ENCODE measurements at regions not wholly inside any gene's neighbourhood (a gene's known extent, or its start where the extent isn't known, plus 50 kb on each side); places are given as distances from the start of the nearest gene placed in this dataset.

DNA sequence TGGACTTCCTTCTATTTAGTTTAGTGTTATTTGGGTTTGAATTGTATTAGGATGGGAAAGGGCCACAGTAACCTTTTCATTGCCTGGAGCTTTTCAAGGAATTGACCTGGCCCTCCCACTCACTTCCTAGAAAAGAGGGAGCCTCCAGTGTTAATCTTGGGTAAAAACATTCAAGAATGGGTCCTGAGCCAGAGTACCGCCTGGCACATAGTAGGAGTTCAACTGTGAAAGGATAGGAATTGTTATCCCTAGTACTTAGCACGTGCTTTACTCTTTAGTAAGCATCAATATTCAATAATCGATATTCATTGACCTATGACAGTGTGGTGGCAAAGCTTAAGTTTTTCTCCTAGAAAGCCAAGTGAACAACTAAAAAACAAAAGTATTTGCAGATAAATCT, 179.9 kb downstream of the IRS1 start:
- DNase-seq: no peak

DNA sequence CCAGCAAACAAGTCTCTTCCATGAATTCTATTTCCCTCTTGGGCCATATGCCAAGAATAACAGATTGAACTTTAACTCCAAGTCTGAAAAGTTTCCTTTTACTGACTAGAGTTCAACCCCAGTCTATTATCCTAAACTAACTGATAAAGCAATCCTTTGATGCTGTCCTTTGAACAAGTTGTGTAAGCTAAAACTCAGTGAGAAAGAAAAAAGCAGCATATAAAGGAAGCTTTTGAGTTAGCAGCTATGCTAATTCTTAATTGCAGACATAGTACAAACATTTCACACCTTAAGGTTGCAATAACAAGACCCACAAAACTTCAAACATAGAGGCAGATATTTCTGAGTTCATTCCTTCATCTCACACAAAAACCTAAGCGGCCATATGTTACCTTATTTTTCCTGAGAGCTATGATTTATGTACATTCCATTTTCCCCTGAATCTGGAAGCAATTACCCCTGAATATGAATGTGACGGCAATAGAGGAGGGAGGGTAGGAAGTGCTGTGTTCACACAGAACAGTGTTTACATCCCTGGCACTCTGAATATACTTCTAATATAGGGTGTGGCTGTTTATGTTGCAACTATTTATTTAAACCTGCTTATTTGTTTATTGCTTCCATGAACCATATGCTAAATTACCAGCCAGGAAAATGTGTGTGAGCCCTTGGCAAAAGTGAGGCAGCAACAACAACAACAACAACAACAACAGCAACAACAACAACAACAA, 180.6 kb downstream of the IRS1 start:
- DNase-seq: no peak

DNA sequence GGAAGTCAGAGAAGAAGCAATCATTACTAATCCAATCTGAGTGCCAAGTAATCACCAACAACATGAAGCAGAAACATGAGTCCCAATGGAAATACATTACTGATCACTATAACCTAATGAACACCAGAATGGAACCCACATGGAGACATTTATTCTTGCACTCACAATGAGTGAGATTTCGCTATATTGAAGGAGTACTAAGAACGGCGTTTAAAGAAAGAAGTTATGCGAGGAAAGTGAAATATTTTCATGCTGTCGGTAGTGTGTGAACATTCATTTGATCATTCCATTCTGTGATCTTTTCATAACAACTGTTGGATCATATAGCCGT, 181.1 kb downstream of the IRS1 start:
- no peak for DNase-seq

DNA sequence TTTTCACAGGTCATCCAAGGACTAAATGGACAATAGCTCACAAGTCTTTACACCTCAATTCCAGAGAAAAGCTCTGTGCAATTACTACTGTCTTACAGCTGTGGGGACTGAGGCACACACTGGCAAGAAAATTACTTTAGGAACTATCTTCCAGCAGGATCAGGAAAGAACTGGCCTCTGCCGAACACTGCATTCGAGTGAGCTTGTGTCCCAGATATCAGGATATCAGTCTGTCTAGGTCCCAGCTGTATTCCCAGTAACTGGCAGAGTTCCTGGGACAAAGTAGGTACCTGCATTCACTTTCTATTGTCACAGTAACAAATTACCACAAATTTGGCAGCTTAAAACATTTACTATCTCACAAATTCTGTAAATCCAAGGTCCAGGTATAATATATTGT, 183.7 kb downstream of the IRS1 start:
- no peak for DNase-seq

DNA sequence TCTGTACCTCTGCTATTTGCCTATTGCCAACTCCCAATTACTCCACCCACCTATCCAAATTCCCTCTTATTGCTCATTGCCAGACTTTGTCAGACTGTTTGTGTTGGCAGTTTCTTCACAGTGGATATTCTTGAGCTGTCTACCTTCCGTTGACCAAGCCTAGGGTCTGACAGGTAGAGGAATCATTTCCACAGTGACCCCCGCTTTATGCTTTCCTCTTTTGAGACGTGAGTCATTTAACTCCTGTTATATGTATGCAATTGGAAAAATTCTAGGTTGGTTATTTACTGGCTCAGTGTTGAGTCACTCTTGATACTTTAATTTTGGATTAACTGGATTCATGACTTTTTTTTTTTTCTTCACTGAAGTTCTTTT, 187.7 kb downstream of the IRS1 start:
- no peak for DNase-seq

DNA sequence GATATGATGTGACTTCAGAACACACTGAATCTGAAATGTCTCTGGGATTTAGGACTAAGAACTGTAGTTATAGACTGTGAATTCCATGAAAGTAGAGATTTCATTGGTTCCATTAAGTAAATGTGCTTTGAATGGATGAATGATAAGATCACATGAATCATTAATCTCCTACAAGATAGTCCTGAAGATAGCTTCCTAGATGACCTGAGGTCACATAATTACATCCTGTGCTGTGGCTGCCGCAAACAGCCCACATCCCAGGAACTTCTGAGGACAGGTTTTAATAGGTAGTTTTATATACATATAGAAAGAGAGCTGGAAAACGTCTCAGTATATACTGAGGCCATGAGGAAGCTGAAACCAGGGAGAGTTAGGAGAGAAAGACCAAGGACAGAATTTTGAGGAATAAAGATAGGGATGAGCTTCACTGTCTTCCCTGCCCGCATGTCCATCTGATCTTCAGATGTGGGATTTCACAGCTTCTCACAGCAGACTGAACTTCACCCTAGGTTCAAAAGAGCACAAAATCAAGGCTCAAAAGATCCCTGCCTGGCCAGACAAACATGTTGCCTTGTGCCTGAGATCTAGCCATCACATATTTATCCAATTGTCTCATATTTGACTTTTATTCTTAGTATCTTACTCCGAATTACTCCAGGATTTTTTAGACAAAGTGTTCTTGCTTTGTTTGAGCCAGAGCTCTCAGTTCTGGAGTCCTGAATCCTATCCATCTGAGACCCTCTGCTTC, 188.2 kb downstream of the IRS1 start:
- no peak for DNase-seq

DNA sequence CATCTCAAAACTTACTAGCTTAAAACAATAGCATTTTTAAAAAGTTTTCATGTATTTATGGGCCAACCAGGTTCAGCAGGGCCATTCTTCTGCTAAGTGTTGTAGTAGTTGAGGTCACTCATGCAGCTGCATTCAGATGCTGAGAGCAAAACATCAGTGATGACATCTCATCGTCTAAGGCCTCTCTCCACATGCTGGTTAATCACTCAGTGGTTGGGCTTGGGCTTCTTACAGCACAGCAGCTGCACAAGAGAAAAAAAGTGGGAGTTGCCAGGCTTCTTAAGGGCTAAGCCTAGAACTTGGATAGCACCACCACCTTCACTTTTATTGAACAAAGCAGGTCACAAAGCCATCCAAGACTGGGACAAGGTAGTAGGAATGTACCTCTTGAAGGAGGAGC, 190.3 kb downstream of the IRS1 start:
- DNase-seq: no peak

DNA sequence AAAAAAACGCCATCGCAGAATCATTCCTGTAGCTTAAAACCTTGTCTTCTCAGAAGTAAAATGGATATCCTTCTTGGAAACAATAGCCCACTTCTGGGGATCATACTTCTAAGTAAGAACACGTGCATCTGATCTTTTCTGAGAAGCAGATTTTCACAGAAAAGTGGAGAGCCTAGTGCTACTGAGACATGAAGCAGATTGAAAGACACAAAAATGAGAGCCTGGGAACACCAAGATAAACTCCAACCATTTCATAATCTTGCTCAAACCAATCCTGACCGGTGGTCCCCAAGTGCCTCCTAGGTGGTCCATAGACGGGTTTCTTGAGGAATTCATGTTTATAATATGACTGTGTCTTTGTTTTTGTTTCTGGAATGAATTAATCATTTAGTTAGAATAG, 191.2 kb downstream of the IRS1 start:
- no peak for DNase-seq

DNA sequence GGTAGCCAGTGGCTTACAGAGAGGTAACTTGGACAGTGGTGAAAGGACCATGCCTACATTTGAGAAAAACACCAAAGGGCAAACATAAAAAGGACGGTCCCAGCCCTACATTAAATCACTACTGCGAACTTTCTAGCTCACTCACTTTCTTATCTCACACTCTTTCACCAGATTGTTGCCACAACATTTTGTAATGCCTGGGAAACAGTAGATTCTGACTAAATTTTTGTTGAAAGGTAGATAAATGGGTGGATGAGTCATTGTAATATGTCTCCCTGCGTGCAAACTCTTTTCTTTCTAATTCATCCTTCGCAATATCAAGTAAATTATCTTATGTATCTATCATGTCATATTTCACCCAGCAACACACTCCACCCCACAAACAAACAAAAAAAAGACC, 192.2 kb downstream of the IRS1 start:
- no peak for DNase-seq

DNA sequence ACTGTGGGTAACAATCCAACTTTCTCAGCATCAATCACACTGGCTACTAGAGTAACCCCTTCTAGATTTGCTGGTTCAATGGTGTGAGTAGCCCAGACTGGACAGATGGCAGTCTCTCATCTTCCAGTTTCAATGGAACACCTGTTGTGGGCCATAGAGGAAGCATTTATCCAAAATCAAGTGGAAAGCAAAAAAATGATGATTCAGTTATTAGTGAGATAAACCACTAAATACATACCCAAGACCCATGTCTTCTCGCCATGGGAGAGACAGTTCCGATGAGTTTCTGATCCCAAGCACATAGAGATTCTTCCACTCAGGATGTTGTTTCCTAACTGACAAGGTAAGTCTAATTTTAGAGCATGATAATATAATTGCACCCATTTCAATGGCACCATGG, 194.0 kb downstream of the IRS1 start:
- DNase-seq: no peak

DNA sequence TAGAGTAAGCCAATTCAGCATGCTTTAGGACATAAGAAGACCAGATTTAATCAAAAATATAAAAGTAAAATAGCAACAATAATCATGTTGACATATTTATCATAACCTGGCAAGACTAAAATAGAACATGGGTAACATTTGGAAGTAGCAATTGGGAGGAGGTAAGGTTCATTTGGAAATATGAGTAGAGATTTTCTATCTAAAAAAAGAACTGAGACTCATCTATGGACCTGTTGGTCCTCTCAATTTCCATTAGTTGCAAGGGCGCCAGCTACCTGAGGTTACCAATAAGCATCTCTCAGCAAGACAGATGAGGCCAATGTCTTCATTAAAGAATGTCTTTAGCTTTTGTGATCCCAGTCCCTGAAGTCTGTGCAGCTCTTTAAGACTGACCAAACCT, 196.0 kb downstream of the IRS1 start:
- DNase-seq: no peak

DNA sequence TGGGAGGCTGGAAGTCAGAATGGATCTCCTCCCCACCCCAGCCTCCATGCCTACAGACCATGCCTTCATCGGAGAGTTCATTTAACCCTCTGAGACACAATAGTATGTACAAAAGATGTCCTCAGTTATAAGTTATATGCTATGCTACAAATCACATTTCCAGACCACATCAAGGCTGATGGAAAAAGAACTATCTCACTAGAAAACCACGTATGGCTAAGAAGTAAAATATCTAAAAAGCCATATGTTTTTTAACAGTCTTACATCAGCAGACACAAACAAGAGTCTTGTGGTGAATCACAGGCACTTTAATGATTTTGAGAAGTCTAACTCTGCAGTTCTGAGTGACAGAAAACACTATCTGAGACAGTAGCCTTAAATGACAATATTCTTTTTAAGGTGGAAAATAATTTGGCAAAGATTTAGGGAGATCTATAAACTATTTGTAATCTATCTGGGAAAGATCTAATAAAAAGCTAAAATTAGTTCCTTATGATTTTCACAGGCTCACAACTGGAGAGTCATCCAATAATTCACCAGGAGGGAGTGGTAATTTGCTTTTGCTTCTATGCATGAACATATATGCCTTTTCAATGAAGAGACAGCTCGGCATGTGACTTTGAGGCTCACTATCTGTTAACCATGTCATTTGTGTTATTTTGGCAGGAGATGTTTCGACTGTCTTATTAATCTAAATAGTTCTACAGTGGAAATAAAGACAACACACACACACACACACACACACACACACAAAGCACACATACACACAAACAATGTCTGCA, 197.5 kb downstream of the IRS1 start:
- no peak for DNase-seq

DNA sequence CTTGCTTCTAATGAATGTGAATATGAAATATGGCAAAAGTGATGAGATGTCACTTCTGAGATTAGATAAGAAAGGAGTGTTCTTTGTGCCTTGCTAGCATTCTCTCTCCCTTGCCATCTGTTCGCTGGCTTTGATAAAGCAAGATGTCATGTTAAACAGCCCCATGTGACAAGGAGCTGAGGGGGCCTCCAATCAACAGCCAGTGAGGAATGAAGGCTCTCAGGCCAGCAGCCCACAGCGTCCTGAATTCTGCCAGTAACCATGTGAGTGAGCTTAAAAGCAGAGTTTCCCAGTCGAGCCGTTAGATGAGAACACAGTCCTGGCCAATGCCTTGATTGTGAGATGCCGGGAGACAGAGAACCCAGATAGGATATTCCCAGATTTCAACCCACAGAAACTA, 198.8 kb downstream of the IRS1 start:
- DNase-seq: no peak

DNA sequence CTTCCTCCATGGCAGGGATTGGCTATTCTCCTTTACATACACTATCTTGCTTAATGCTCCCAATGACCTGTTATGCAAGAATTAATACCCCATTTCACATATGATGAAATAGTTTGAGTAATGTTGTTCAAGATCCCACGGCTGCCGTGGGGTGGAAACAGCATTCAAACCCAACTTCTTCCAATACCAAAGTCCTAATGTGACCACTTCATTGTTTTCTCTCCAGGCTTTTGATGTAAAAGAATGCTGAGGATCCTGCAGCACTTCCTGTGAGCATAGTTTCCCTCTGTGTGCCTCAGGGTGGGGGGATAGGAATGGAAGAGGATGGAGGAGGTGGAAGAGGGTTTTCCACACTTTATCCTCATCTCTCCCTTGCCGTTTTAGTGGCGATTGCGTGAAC, 199.4 kb downstream of the IRS1 start:
- DNase-seq: no peak

DNA sequence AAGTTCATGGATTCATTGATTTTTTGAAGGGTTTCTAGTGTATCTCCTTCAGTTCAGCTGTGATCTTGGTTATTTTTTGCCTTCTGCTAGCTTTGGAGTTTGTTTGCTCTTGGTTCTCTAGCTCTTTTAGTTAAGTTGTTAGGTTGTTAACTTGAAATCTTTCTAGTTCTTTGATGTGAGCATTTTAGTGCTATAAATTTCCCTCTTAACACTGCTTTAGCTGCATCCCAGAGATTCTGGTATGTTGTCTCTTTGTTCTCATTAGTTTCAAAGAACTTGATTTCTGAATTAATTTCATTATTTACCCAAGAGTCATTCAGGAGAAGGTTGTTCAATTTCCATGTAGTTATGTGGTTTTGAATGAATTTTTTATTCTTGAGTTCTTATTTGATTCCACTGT, 210.6 kb downstream of the IRS1 start:
- DNase-seq: no peak

DNA sequence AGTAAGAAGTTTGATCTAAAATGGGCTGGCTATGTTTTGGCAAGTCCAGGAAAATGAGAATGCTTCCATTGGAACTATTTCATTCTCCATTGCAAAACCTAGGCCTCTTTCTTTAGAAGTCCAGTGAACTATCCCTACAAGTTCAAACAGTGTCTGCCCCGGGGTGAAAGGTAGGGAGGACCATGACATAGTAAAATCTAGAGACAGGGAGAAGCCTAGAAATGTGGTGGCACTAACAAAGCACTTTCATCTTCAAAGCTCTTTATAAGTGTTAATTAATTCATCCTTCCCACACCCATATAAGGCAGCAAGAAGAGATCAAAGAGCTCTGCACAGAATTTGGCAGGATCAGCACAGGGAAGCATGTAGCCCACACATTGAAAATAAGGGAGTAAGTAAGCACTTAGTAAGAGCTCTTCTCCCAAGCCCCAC, 214.5 kb downstream of the IRS1 start:
- no peak for DNase-seq

DNA sequence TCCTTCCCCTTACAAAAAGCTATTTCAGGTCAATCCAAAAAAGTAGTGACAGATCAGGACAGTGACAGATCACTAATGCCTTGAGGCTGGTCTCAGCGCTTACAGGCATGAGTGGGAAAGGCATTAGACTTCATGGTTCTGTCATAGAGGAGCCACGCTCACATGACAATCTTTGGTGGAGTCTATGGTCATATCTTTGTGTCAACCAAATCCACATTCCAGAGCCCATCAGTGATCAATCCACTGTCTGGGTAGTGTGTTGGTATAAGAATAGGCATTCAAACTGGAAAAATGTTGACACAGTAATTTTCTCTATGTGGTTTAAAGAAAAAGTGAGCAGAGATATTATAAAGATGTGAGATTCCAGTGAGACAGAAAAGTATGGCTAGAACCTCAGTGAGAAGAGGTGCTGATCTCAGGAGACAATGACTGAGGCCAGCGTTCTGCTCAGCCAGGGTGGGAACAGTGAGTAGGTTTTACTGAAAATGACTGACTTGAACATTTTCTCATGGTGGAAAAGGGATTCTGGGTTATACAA, 215.0 kb downstream of the IRS1 start:
- no peak for DNase-seq

DNA sequence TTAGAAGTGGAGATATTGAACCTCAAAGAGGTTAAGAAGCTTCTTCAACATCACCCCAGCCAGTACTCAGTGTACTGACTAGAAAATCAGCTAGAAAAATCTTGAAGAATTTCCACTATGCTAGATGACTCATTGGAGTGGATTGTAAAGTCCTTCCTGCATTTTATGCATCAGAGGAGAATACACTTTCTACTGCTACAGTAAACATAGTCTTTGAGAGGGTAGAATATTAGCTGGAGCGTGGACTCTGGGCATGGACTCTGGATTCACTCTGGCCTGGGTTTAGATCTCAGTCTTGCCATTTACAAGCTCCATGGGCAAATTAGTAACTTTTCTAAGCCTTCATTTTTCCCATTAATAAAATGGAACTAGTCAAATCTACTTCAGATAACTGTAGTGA, 215.9 kb downstream of the IRS1 start:
- no peak for DNase-seq

DNA sequence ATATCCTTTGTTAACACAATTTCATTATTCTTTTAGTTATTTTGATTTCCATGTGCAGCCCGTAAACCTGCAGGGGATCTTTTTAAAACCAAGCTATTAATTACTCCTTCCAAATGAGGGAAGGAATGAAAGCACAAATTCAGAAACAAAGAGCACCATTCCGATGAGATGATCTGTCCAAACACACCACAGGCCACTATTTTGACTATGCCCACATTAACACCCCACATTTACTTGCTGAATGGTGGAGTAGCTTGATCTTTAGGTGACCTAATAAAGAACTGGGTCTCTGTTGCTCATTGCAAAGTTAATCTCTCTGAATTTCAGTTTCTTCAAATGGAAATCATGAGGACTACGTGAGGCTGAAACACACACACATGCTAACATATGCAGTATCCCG, 218.0 kb downstream of the IRS1 start:
- DNase-seq: no peak

DNA sequence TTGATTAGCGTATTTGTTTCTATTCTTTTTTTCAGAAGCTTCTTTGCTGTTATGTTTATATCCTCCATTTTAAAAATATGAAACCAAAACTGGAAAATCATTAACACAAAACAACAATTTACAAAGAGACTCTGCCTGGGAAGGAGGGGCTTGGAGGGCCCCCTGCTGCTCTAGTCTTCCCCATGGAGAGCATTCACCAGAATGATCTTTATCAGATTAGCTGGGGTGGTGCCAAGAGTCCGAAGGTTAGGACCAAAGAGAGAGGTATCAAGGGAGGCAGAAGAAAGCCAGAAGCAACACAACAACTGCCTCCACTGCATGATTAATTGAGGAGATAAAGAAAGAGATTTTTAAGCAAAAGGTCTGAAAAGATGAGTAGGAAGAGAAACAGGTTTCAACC, 218.6 kb downstream of the IRS1 start:
- DNase-seq: no peak

DNA sequence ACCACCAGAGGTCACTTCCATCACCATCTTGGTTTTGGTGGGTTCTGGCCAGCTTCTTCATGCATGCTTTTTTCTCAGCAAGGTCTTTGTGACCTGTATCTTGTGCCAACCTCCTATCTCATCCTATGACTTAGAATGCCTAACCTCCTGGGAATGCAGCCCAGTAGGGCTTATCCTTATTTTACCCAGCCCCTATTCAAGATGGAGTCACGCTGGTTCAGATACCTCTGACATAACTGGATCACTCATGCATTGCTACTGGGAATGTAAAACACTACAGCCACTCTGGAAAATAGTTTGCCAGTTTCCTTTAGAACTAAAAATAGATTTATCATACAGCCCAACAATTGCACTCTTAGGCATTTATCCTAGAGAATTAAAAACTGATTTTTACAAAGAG, 219.2 kb downstream of the IRS1 start:
- DNase-seq: no peak

DNA sequence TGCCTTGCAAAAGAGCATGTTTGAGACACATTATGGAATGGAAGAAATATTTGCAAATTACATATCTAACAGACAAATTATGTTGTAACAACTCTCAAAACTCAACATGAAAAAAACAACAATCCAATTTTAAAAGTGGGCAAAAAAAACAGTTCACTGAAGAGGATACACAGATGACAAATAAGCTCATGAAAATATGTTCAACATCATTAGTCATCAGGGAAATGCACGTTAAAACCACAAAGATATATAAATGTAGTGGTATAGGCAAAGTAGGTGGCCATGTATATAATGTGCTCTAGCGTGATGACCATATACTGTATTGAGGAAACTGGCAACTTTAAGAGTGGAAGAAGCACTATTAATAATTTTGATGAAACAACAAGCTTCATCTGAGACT, 220.1 kb downstream of the IRS1 start:
- DNase-seq: no peak

DNA sequence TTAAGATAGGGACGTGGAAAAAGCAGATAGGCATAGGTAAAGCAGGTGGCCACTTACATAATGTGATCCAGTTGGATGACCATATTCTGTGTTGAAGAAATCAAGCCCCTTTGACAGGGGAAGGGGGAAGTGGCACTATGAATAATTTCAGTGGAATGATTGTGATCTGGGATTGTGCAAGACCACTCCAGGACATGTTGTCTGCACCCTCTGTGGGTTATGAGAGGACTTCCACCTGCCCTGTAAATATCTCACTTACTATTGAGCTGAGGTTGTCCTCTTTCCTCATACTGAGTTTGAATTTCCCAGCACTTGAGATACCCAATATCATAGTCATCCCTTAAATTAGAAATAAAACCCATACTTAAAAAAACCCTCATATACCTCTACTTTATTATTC, 220.7 kb downstream of the IRS1 start:
- no peak for DNase-seq

DNA sequence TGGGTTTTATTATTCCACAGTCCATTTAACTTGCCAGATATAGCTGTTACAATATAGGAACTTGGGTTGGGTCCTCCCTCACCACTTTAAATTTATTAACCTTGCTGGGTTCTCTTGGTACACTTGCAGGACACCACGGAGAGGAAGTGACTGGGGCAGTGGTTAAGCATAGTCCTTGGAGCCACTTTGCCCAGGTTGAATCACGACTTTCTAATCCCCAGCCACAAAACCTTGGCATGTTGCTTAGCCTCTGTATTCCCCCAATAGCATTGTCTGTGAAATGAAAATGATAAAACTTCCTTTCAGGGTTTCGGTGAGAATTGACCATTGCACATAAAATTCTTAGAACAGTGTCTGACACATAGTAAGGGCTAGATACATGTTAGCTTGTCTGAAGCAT, 221.2 kb downstream of the IRS1 start:
- DNase-seq: no peak

All from hippocampal formation (tissue), 2 donors.